ENCODE measurements at regions not wholly inside any gene's neighbourhood (a gene's known extent, or its start where the extent isn't known, plus 50 kb on each side); places are given as distances from the start of the nearest gene placed in this dataset.
"Not testable (repeated sequence)": the region's sequence is repeated elsewhere in the genome, so short reads cannot be mapped to it uniquely, and the experiment has no call there.

GRCh38 chr3:145517416-145517815 lies 643.6 kb downstream of the PLOD2 start:
- TF ChIP-seq POLR2A, CTCF (IDR thresholded peaks at IDR 0.05): not testable (repeated sequence)

Measured in lower leg skin (tissue), 3 donors.